ENCODE measurements at regions not wholly inside any gene's neighbourhood (a gene's known extent, or its start where the extent isn't known, plus 50 kb on each side); places are given as distances from the start of the nearest gene placed in this dataset.

- in situ Hi-C loops (cut with HindIII; ENCODE audit: low sequenced_read_pairs): loop anchor here (25.0 kb wide), 1 partner anchor 226 kb away; no protein-coding TSS in a partner anchor
Measured at GRCh38 chr7:50211130-50212015, 93.1 kb upstream of the IKZF1 start.

GRCh38 chr7:50210706-50211115 lies 93.8 kb upstream of the IKZF1 start:
- in situ Hi-C loops (cut with HindIII; ENCODE audit: low sequenced_read_pairs): loop anchor here (25.0 kb wide), 1 partner anchor 227 kb away; no protein-coding TSS in a partner anchor

- in situ Hi-C loops (cut with HindIII; ENCODE audit: low sequenced_read_pairs): loop anchor here (25.0 kb wide), 1 partner anchor 228 kb away; no protein-coding TSS in a partner anchor
Measured at GRCh38 chr7:50209461-50210135, 94.9 kb upstream of the IKZF1 start.

GRCh38 chr7:50208378-50208982 lies 96.0 kb upstream of the IKZF1 start:
- in situ Hi-C loops (cut with HindIII; ENCODE audit: low sequenced_read_pairs): loop anchor here (25.0 kb wide), 1 partner anchor 229 kb away; no protein-coding TSS in a partner anchor

GRCh38 chr7:50207686-50208255 lies 96.7 kb upstream of the IKZF1 start:
- in situ Hi-C loops (cut with HindIII; ENCODE audit: low sequenced_read_pairs): loop anchor here (25.0 kb wide), 1 partner anchor 230 kb away; no protein-coding TSS in a partner anchor

GRCh38 chr7:50207251-50207564 lies 97.3 kb upstream of the IKZF1 start:
- in situ Hi-C loops (cut with HindIII; ENCODE audit: low sequenced_read_pairs): loop anchor here (25.0 kb wide), 1 partner anchor 230 kb away; no protein-coding TSS in a partner anchor

GRCh38 chr7:50206453-50207250 lies 97.9 kb upstream of the IKZF1 start:
- in situ Hi-C loops (cut with HindIII; ENCODE audit: low sequenced_read_pairs): loop anchor here (25.0 kb wide), 1 partner anchor 231 kb away; no protein-coding TSS in a partner anchor

GRCh38 chr7:50205011-50205410 lies 99.5 kb upstream of the IKZF1 start:
- in situ Hi-C loops (cut with HindIII; ENCODE audit: low sequenced_read_pairs): loop anchor here (25.0 kb wide), 1 partner anchor 232 kb away; no protein-coding TSS in a partner anchor

GRCh38 chr7:50204581-50204980 lies 99.9 kb upstream of the IKZF1 start:
- in situ Hi-C loops (cut with HindIII; ENCODE audit: low sequenced_read_pairs): loop anchor here (25.0 kb wide), 1 partner anchor 233 kb away; no protein-coding TSS in a partner anchor

GRCh38 chr7:50203521-50203920 lies 101.0 kb upstream of the IKZF1 start:
- in situ Hi-C loops (cut with HindIII; ENCODE audit: low sequenced_read_pairs): loop anchor here (25.0 kb wide), 1 partner anchor 234 kb away; no protein-coding TSS in a partner anchor

- in situ Hi-C loops (cut with HindIII; ENCODE audit: low sequenced_read_pairs): loop anchor here (25.0 kb wide), 1 partner anchor 235 kb away; no protein-coding TSS in a partner anchor
Measured at GRCh38 chr7:50202052-50202555, 102.4 kb upstream of the IKZF1 start.

GRCh38 chr7:50199824-50200223 lies 104.7 kb upstream of the IKZF1 start:
- in situ Hi-C loops (cut with HindIII; ENCODE audit: low sequenced_read_pairs): loop anchor here (25.0 kb wide), 1 partner anchor 237 kb away; no protein-coding TSS in a partner anchor

- in situ Hi-C loops (cut with HindIII; ENCODE audit: low sequenced_read_pairs): no loop called here
Measured at GRCh38 chr7:50197549-50197948, 104.5 kb upstream of the ZPBP start.

GRCh38 chr7:50196719-50197118 lies 103.7 kb upstream of the ZPBP start:
- in situ Hi-C loops (cut with HindIII; ENCODE audit: low sequenced_read_pairs): no loop called here

GRCh38 chr7:50190776-50191175 lies 97.7 kb upstream of the ZPBP start:
- in situ Hi-C loops (cut with HindIII; ENCODE audit: low sequenced_read_pairs): no loop called here

GRCh38 chr7:50189371-50189770 lies 96.3 kb upstream of the ZPBP start:
- in situ Hi-C loops (cut with HindIII; ENCODE audit: low sequenced_read_pairs): no loop called here

GRCh38 chr7:50185951-50186682 lies 93.1 kb upstream of the ZPBP start:
- in situ Hi-C loops (cut with HindIII; ENCODE audit: low sequenced_read_pairs): no loop called here

- in situ Hi-C loops (cut with HindIII; ENCODE audit: low sequenced_read_pairs): no loop called here
Measured at GRCh38 chr7:50185208-50185607, 92.2 kb upstream of the ZPBP start.
